ENCODE measurements at regions not wholly inside any gene's neighbourhood (a gene's known extent, or its start where the extent isn't known, plus 50 kb on each side); places are given as distances from the start of the nearest gene placed in this dataset.

- no peak for TF ChIP-seq TSHZ2 (CRISPR knock-in tag; IDR thresholded peaks at IDR 0.05)
- TF ChIP-seq RARB (CRISPR knock-in tag; IDR thresholded peaks at IDR 0.05) = no peak
- no peak for TF ChIP-seq ZFP30 (CRISPR knock-in tag; IDR thresholded peaks at IDR 0.05)
- TF ChIP-seq ZNF565 (CRISPR knock-in tag; conservative IDR thresholded peaks at IDR 0.05; ENCODE audit: low read depth) = no peak
- no peak for TF ChIP-seq TOX (CRISPR knock-in tag; IDR thresholded peaks at IDR 0.05; ENCODE audit: borderline replicate concordance)
- TF ChIP-seq, protein P1, sequence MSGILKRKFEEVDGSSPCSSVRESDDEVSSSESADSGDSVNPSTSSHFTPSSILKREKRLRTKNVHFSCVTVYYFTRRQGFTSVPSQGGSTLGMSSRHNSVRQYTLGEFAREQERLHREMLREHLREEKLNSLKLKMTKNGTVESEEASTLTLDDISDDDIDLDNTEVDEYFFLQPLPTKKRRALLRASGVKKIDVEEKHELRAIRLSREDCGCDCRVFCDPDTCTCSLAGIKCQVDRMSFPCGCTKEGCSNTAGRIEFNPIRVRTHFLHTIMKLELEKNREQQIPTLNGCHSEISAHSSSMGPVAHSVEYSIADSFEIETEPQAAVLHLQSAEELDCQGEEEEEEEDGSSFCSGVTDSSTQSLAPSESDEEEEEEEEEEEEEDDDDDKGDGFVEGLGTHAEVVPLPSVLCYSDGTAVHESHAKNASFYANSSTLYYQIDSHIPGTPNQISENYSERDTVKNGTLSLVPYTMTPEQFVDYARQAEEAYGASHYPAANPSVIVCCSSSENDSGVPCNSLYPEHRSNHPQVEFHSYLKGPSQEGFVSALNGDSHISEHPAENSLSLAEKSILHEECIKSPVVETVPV (CRISPR knock-in tag; IDR thresholded peaks at IDR 0.05) = no peak
- no peak for TF ChIP-seq ZFP3 (CRISPR knock-in tag; IDR thresholded peaks at IDR 0.05)
- TF ChIP-seq TCF4 (CRISPR knock-in tag; IDR thresholded peaks at IDR 0.05; ENCODE audit: borderline replicate concordance) = no peak
- no peak for TF ChIP-seq SNAI2 (CRISPR knock-in tag; IDR thresholded peaks at IDR 0.05)
- TF ChIP-seq ESRRG (CRISPR knock-in tag; IDR thresholded peaks at IDR 0.05) = no peak
Observed at GRCh38 chr4:22048323-22048722, 99.8 kb upstream of the KCNIP4 start (continued).

GRCh38 chr4:22047793-22048192, 99.2 kb upstream of the KCNIP4 start:
- ATAC-seq = no peak
- TF ChIP-seq ZC3H10 (CRISPR knock-in tag; IDR thresholded peaks at IDR 0.05) = no peak
- TF ChIP-seq, protein P2, sequence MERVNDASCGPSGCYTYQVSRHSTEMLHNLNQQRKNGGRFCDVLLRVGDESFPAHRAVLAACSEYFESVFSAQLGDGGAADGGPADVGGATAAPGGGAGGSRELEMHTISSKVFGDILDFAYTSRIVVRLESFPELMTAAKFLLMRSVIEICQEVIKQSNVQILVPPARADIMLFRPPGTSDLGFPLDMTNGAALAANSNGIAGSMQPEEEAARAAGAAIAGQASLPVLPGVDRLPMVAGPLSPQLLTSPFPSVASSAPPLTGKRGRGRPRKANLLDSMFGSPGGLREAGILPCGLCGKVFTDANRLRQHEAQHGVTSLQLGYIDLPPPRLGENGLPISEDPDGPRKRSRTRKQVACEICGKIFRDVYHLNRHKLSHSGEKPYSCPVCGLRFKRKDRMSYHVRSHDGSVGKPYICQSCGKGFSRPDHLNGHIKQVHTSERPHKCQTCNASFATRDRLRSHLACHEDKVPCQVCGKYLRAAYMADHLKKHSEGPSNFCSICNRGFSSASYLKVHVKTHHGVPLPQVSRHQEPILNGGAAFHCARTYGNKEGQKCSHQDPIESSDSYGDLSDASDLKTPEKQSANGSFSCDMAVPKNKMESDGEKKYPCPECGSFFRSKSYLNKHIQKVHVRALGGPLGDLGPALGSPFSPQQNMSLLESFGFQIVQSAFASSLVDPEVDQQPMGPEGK (CRISPR knock-in tag; IDR thresholded peaks at IDR 0.05; ENCODE audit: borderline replicate concordance) = no peak
- TF ChIP-seq TCF4 (CRISPR knock-in tag; IDR thresholded peaks at IDR 0.05; ENCODE audit: borderline replicate concordance) = no peak
- TF ChIP-seq ZFP30 (CRISPR knock-in tag; IDR thresholded peaks at IDR 0.05) = no peak
- TF ChIP-seq ZNF70 (CRISPR knock-in tag; IDR thresholded peaks at IDR 0.05) = no peak
- no peak for TF ChIP-seq OSR1 (CRISPR knock-in tag; IDR thresholded peaks at IDR 0.05)
- no peak for TF ChIP-seq ZNF8 (CRISPR knock-in tag; IDR thresholded peaks at IDR 0.05)
- no peak for TF ChIP-seq TOX (CRISPR knock-in tag; IDR thresholded peaks at IDR 0.05; ENCODE audit: borderline replicate concordance)
- no peak for TF ChIP-seq SNAI2 (CRISPR knock-in tag; IDR thresholded peaks at IDR 0.05)
- TF ChIP-seq GLIS3 (CRISPR knock-in tag; IDR thresholded peaks at IDR 0.05) = no peak
- TF ChIP-seq, protein P3, sequence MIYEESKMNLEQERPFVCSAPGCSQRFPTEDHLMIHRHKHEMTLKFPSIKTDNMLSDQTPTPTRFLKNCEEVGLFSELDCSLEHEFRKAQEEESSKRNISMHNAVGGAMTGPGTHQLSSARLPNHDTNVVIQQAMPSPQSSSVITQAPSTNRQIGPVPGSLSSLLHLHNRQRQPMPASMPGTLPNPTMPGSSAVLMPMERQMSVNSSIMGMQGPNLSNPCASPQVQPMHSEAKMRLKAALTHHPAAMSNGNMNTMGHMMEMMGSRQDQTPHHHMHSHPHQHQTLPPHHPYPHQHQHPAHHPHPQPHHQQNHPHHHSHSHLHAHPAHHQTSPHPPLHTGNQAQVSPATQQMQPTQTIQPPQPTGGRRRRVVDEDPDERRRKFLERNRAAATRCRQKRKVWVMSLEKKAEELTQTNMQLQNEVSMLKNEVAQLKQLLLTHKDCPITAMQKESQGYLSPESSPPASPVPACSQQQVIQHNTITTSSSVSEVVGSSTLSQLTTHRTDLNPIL (CRISPR knock-in tag; IDR thresholded peaks at IDR 0.05; ENCODE audit: low read depth) = no peak
- no peak for TF ChIP-seq TSHZ2 (CRISPR knock-in tag; IDR thresholded peaks at IDR 0.05)
- TF ChIP-seq BACH2 (CRISPR knock-in tag; IDR thresholded peaks at IDR 0.05; ENCODE audit: borderline replicate concordance) = no peak
- no peak for TF ChIP-seq ISL1 (CRISPR knock-in tag; IDR thresholded peaks at IDR 0.05)
- no peak for TF ChIP-seq CSDC2 (CRISPR knock-in tag; IDR thresholded peaks at IDR 0.05)
- TF ChIP-seq PPARA (CRISPR knock-in tag; IDR thresholded peaks at IDR 0.05; ENCODE audit: borderline replicate concordance) = no peak
- no peak for TF ChIP-seq ARNTL (CRISPR knock-in tag; IDR thresholded peaks at IDR 0.05; ENCODE audit: borderline replicate concordance, low read depth)
- TF ChIP-seq ESRRG (CRISPR knock-in tag; IDR thresholded peaks at IDR 0.05) = no peak
- TF ChIP-seq, protein P1 (CRISPR knock-in tag; IDR thresholded peaks at IDR 0.05) = no peak
- TF ChIP-seq RARB (CRISPR knock-in tag; IDR thresholded peaks at IDR 0.05) = no peak
